SU-DHL-6 (cell line): ENCODE measurements at regions not wholly inside any gene's neighbourhood (a gene's known extent, or its start where the extent isn't known, plus 50 kb on each side); places are given as distances from the start of the nearest gene placed in this dataset.

Experiments
- EZH2phosphoT487 ChIP-seq: fragments of 200-600 bp; sonication (generic), shearing (Covaris generic); conservative IDR thresholded peaks from 2 replicates; pipeline ENCODE4 v1.6.1; 2018; ENCODE audit warnings: mild to moderate bottlenecking, antibody characterized with exemption, low read length, moderate library complexity, mixed read lengths
- TF ChIP-seq, protein P1 (sequence below): fragments of 200-600 bp; sonication (generic); IDR thresholded peaks from one replicate; pipeline ENCODE4 v1.5.1; 2017; ENCODE audit warnings: antibody characterized with exemption, mild to moderate bottlenecking, low read length, moderate library complexity; ENCODE audit not compliant: insufficient read depth, poor library complexity, severe bottlenecking

DNA sequence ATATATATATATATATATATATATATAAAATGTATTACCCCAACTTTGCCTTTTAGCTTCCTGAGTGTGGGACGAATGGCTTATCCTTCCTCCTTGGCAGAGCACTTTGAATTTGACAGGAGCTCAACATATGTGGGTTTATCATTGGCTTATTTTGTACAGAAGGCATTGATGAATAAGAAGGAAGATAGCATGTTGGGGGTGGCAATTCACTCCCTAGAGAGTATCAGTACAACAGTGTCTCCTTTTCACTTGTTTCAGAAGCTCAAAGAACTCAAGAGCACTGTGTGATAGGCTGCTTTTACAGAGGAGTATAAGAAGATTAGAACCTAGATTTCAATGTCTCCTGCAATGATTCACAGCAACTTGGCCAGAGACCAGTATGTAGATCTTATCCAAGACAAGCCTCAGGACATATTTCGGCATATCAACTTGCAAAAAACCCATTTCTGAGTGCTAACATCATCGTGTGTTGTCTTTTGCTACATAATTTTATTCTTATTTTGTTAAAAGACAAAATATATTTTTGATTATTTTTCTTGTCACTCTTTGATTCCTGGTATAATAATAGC, 345.8 kb downstream of the SOCS6 start:
- TF ChIP-seq, protein P1, sequence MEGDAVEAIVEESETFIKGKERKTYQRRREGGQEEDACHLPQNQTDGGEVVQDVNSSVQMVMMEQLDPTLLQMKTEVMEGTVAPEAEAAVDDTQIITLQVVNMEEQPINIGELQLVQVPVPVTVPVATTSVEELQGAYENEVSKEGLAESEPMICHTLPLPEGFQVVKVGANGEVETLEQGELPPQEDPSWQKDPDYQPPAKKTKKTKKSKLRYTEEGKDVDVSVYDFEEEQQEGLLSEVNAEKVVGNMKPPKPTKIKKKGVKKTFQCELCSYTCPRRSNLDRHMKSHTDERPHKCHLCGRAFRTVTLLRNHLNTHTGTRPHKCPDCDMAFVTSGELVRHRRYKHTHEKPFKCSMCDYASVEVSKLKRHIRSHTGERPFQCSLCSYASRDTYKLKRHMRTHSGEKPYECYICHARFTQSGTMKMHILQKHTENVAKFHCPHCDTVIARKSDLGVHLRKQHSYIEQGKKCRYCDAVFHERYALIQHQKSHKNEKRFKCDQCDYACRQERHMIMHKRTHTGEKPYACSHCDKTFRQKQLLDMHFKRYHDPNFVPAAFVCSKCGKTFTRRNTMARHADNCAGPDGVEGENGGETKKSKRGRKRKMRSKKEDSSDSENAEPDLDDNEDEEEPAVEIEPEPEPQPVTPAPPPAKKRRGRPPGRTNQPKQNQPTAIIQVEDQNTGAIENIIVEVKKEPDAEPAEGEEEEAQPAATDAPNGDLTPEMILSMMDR, result no peak
- TF ChIP-seq EZH2phosphoT487, result no peak
